ENCODE measurements at regions not wholly inside any gene's neighbourhood (a gene's known extent, or its start where the extent isn't known, plus 50 kb on each side); places are given as distances from the start of the nearest gene placed in this dataset.

DNA sequence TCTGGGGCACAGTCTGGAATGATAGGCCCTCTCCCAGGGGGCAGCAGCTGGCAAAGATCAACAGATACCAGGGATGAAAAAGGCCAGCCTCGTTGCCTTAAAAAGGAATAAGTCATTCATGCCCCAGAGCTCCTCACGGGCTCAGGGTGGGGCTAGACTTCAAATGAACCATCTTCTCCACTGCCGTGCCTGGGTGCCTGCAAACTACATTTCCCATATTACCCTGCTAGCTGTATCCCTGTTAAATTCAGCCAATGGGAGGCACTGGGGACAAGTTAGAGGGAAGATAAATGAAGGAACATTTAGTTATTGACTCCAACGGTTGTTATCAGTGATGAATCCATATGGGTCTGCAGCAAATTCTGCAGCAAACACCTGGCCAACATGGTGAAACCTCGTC is 101.2 kb upstream of the CYYR1 start:
- TF ChIP-seq, protein P1, sequence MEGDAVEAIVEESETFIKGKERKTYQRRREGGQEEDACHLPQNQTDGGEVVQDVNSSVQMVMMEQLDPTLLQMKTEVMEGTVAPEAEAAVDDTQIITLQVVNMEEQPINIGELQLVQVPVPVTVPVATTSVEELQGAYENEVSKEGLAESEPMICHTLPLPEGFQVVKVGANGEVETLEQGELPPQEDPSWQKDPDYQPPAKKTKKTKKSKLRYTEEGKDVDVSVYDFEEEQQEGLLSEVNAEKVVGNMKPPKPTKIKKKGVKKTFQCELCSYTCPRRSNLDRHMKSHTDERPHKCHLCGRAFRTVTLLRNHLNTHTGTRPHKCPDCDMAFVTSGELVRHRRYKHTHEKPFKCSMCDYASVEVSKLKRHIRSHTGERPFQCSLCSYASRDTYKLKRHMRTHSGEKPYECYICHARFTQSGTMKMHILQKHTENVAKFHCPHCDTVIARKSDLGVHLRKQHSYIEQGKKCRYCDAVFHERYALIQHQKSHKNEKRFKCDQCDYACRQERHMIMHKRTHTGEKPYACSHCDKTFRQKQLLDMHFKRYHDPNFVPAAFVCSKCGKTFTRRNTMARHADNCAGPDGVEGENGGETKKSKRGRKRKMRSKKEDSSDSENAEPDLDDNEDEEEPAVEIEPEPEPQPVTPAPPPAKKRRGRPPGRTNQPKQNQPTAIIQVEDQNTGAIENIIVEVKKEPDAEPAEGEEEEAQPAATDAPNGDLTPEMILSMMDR (IDR thresholded peaks at IDR 0.05) = no peak
- TF ChIP-seq POLR2A (IDR thresholded peaks at IDR 0.05) (no peak), POLR2AphosphoS5 (IDR thresholded peaks at IDR 0.05) (no peak), EP300 (IDR thresholded peaks at IDR 0.05) (no peak)

Measured in gastroesophageal sphincter (tissue), 3 donors.